HepG2 (cell line): ENCODE measurements at regions not wholly inside any gene's neighbourhood (a gene's known extent, or its start where the extent isn't known, plus 50 kb on each side); places are given as distances from the start of the nearest gene placed in this dataset.
A peak's percentile ranks its signal among the peaks of the same experiment; 100 is the strongest.

Experiments used
- CHCHD3 ChIP-seq: sonication (generic); formaldehyde crosslinking; IDR thresholded peaks from 2 replicates; pipeline ENCODE4 v1.8.0; 2022; ENCODE audit warnings: mild to moderate bottlenecking, missing genetic modification reagents, moderate library complexity
- DZIP1 ChIP-seq: sonication (generic); formaldehyde crosslinking; IDR thresholded peaks from 2 replicates; pipeline ENCODE4 v1.5.0; 2020; ENCODE audit warnings: mild to moderate bottlenecking, missing genetic modification reagents
- EP300 ChIP-seq, 3 experiments: sonication (generic) in 1 of 3; formaldehyde crosslinking in 1 of 3; IDR thresholded peaks; 2 replicates each; pipeline versions ENCODE4 v1.5.1 to v1.6.1; 2011 to 2020; ENCODE audit warnings: low read depth in 2 of 3, low read length in 2 of 3, borderline replicate concordance in 1 of 3, improper control_type of control experiment in 1 of 3, mild to moderate bottlenecking in 1 of 3, missing genetic modification reagents in 1 of 3, moderate library complexity in 1 of 3
- GABPA ChIP-seq, 2 experiments: IDR thresholded peaks; 2 replicates each; pipeline ENCODE4 v1.6.1; 2011 to 2016; ENCODE audit warnings: low read depth in 2 of 2, low read length in 1 of 2, missing biosample characterization in 1 of 2, missing genetic modification characterization in 1 of 2
- HMGA1 ChIP-seq: sonication (generic); formaldehyde crosslinking; conservative IDR thresholded peaks from 2 replicates; pipeline ENCODE4 v1.4.0; 2020; ENCODE audit warnings: missing genetic modification reagents
- KLF11 ChIP-seq: IDR thresholded peaks from 2 replicates; pipeline ENCODE4 v1.6.1; 2016; ENCODE audit warnings: missing compliant biosample characterization
- NR2F6 ChIP-seq, 2 experiments: IDR thresholded peaks; 2 replicates each; pipeline ENCODE4 v1.6.1; 2016; ENCODE audit warnings: antibody characterized with exemption in 1 of 2, mild to moderate bottlenecking in 1 of 2
- PCBP1 ChIP-seq: fragments of 200-400 bp; formaldehyde crosslinking; IDR thresholded peaks from 2 replicates; pipeline ENCODE4 v1.6.1; 2017; ENCODE audit warnings: mild to moderate bottlenecking, low read depth, low read length, borderline replicate concordance
- PREB ChIP-seq: sonication (generic); formaldehyde crosslinking; IDR thresholded peaks from 2 replicates; pipeline ENCODE4 v1.4.0; 2020; ENCODE audit warnings: missing genetic modification reagents
- SP5 ChIP-seq: IDR thresholded peaks from 2 replicates; pipeline ENCODE4 v1.6.1; 2016; ENCODE audit warnings: low read depth, borderline replicate concordance
- SRSF9 ChIP-seq: fragments of 200-400 bp; formaldehyde crosslinking; IDR thresholded peaks from 2 replicates; pipeline ENCODE4 v1.6.1; 2018; ENCODE audit warnings: borderline replicate concordance, mild to moderate bottlenecking, low read depth, low read length; ENCODE audit not compliant: insufficient read depth, poor library complexity, severe bottlenecking
- TARDBP ChIP-seq: sonication (generic); formaldehyde crosslinking; IDR thresholded peaks from 2 replicates; pipeline ENCODE4 v1.8.0; 2022; ENCODE audit warnings: mild to moderate bottlenecking, missing genetic modification reagents
- TF ChIP-seq, protein P1 (sequence below): IDR thresholded peaks from 2 replicates; pipeline ENCODE4 v1.6.1; 2016; ENCODE audit warnings: missing compliant biosample characterization, missing genetic modification reagents, borderline replicate concordance
- TF ChIP-seq, protein P2 (sequence below): sonication (generic); formaldehyde crosslinking; IDR thresholded peaks from 2 replicates; pipeline ENCODE4 v1.4.0; 2020; ENCODE audit warnings: missing genetic modification reagents
- TF ChIP-seq, protein P3 (sequence below): IDR thresholded peaks from 2 replicates; pipeline ENCODE4 v1.6.1; 2016; ENCODE audit warnings: missing genetic modification reagents, missing compliant biosample characterization
- TF ChIP-seq, protein P4 (sequence below): sonication (generic); formaldehyde crosslinking; IDR thresholded peaks from 2 replicates; pipeline ENCODE4 v1.5.0; 2020; ENCODE audit warnings: missing genetic modification reagents
- TF ChIP-seq, protein P5 (sequence below): sonication (generic); formaldehyde crosslinking; IDR thresholded peaks from 2 replicates; pipeline ENCODE4 v1.5.1; 2020; ENCODE audit warnings: missing genetic modification reagents, mild to moderate bottlenecking, borderline replicate concordance

DNA sequence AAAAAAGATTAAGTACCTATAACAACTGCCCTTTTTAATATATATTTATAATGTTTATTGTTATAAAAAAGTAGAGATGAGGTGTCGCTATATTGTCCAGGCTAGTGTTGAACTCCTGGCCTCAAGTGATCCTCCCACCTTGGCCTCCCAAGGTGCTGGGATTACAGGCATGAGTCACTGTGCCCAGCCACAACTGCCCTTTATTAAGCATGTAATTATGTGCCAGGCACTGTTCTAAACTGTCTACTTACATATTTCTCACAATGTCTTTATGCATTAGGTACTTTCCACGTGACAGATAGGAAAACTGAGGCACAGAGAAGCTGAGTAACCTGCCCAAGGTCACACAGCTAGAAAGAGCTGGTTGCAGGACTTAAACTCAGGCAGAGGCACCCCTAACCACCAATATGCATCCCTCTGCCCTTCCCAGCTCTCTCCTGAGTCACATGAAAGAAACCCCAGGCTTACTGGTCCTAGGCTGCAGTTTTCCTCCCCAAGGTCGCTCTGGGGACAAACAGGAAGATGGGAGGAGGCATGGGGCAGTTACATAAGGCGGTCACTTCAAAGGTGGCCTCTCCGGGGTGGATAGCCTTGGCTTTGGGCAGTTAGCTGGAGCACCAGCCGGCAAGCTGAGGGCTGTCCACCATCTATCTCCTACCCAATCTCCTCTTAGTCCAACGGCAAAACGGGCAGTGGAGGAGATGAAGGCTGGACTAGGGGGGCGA, 54.6 kb upstream of the TBX3 start (continued):
- TF ChIP-seq, protein P1, sequence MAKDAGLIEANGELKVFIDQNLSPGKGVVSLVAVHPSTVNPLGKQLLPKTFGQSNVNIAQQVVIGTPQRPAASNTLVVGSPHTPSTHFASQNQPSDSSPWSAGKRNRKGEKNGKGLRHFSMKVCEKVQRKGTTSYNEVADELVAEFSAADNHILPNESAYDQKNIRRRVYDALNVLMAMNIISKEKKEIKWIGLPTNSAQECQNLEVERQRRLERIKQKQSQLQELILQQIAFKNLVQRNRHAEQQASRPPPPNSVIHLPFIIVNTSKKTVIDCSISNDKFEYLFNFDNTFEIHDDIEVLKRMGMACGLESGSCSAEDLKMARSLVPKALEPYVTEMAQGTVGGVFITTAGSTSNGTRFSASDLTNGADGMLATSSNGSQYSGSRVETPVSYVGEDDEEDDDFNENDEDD (CRISPR knock-in tag) = peak; percentile 20; the same call in 1 of the 2 replicates
- TF ChIP-seq CHCHD3 (no peak), KLF11 (peak; percentile 30; the same call in 1 of the 2 replicates), TARDBP (peak; percentile 92), SRSF9 (no peak), PCBP1 (no peak), SP5 (CRISPR knock-in tag) (peak; percentile 94), GABPA (IDR thresholded peaks at IDR 0.05; ENCODE audit: low read depth, low read length) (no peak), GABPA (CRISPR knock-in tag; IDR thresholded peaks at IDR 0.05; ENCODE audit: low read depth) (peak; percentile 76), HMGA1 (CRISPR knock-in tag) (no peak), NR2F6 (IDR thresholded peaks at IDR 0.05) (peak; percentile 82), NR2F6 (CRISPR knock-in tag; IDR thresholded peaks at IDR 0.05) (peak; percentile 95), EP300 (IDR thresholded peaks at IDR 0.05; ENCODE audit: low read depth in 2 of 2, low read length in 2 of 2) (peak in 1 of 2 experiments; percentile 85; a peak in 2 of 4 replicates), EP300 (CRISPR knock-in tag; IDR thresholded peaks at IDR 0.05; ENCODE audit: borderline replicate concordance) (peak; percentile 88), DZIP1 (CRISPR knock-in tag) (no peak), PREB (CRISPR knock-in tag) (no peak)
- TF ChIP-seq, protein P2, sequence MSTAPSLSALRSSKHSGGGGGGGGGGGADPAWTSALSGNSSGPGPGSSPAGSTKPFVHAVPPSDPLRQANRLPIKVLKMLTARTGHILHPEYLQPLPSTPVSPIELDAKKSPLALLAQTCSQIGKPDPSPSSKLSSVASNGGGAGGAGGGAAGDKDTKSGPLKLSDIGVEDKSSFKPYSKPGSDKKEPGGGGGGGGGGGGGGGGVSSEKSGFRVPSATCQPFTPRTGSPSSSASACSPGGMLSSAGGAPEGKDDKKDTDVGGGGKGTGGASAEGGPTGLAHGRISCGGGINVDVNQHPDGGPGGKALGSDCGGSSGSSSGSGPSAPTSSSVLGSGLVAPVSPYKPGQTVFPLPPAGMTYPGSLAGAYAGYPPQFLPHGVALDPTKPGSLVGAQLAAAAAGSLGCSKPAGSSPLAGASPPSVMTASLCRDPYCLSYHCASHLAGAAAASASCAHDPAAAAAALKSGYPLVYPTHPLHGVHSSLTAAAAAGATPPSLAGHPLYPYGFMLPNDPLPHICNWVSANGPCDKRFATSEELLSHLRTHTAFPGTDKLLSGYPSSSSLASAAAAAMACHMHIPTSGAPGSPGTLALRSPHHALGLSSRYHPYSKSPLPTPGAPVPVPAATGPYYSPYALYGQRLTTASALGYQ (CRISPR knock-in tag) = peak; percentile 72; the same call in 1 of the 2 replicates
- TF ChIP-seq, protein P3, sequence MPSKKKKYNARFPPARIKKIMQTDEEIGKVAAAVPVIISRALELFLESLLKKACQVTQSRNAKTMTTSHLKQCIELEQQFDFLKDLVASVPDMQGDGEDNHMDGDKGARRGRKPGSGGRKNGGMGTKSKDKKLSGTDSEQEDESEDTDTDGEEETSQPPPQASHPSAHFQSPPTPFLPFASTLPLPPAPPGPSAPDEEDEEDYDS (CRISPR knock-in tag) = peak; percentile 58
- TF ChIP-seq, protein P4, sequence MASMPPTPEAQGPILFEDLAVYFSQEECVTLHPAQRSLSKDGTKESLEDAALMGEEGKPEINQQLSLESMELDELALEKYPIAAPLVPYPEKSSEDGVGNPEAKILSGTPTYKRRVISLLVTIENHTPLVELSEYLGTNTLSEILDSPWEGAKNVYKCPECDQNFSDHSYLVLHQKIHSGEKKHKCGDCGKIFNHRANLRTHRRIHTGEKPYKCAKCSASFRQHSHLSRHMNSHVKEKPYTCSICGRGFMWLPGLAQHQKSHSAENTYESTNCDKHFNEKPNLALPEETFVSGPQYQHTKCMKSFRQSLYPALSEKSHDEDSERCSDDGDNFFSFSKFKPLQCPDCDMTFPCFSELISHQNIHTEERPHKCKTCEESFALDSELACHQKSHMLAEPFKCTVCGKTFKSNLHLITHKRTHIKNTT = no peak
- TF ChIP-seq, protein P5, sequence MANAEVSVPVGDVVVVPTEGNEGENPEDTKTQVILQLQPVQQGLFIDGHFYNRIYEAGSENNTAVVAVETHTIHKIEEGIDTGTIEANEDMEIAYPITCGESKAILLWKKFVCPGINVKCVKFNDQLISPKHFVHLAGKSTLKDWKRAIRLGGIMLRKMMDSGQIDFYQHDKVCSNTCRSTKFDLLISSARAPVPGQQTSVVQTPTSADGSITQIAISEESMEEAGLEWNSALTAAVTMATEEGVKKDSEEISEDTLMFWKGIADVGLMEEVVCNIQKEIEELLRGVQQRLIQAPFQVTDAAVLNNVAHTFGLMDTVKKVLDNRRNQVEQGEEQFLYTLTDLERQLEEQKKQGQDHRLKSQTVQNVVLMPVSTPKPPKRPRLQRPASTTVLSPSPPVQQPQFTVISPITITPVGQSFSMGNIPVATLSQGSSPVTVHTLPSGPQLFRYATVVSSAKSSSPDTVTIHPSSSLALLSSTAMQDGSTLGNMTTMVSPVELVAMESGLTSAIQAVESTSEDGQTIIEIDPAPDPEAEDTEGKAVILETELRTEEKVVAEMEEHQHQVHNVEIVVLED (CRISPR knock-in tag) = no peak; the same call in 1 of the 2 replicates
